ENCODE measurements at regions not wholly inside any gene's neighbourhood (a gene's known extent, or its start where the extent isn't known, plus 50 kb on each side); places are given as distances from the start of the nearest gene placed in this dataset.

DNA sequence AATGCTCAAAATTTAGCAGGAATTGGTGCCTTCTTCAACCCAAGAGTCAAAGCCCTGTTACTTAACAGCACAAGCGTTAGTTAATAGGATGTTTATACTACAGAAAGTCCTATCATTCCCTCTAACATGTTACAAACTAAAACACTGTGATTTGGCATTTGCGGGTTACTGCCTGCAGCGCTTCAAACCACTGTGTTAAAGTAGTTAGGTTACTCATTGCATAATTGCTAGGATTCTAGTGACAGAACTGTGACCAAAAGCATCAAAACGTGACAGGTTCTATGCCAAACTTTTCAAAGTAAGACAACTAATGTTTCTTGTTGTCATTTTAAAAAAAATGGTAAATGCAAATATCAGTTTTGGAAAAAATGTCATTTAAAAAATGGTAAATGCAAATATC is 442.8 kb upstream of the ZFP42 start:
- no peaks in the 10 kb centered on the region for H3K36me3 ChIP-seq
- no peaks in the 10 kb centered on the region for H3K9me3 ChIP-seq

GRCh38 chr4:187555174-187555573 is 440.4 kb upstream of the ZFP42 start:
- no peaks in the 10 kb centered on the region for H3K27me3 ChIP-seq
- H3K4me1 ChIP-seq (ENCODE audit: control insufficient read depth in 1 of 2, insufficient read depth in 1 of 2, low read depth in 1 of 2, low read length in 1 of 2) = no peaks in the 10 kb centered on the region
- no peaks in the 10 kb centered on the region for H3K9me3 ChIP-seq
- H3K27ac ChIP-seq = no peak overlapping the region
- TF ChIP-seq, protein P1, sequence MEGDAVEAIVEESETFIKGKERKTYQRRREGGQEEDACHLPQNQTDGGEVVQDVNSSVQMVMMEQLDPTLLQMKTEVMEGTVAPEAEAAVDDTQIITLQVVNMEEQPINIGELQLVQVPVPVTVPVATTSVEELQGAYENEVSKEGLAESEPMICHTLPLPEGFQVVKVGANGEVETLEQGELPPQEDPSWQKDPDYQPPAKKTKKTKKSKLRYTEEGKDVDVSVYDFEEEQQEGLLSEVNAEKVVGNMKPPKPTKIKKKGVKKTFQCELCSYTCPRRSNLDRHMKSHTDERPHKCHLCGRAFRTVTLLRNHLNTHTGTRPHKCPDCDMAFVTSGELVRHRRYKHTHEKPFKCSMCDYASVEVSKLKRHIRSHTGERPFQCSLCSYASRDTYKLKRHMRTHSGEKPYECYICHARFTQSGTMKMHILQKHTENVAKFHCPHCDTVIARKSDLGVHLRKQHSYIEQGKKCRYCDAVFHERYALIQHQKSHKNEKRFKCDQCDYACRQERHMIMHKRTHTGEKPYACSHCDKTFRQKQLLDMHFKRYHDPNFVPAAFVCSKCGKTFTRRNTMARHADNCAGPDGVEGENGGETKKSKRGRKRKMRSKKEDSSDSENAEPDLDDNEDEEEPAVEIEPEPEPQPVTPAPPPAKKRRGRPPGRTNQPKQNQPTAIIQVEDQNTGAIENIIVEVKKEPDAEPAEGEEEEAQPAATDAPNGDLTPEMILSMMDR (IDR thresholded peaks at IDR 0.05) = no peak
- H3K36me3 ChIP-seq = no peaks in the 10 kb centered on the region
- H3K4me3 ChIP-seq (ENCODE audit: low read depth in 1 of 2, low read length in 1 of 2) = no peak overlapping the region

More for the DNA sequence above, 442.8 kb upstream of the ZFP42 start:
- no peak overlapping the region for H3K4me3 ChIP-seq (ENCODE audit: low read depth in 1 of 2, low read length in 1 of 2)
- H3K27me3 ChIP-seq = no peaks in the 10 kb centered on the region
- no peaks in the 10 kb centered on the region for H3K4me1 ChIP-seq (ENCODE audit: control insufficient read depth in 1 of 2, insufficient read depth in 1 of 2, low read depth in 1 of 2, low read length in 1 of 2)
- TF ChIP-seq, protein P1 (IDR thresholded peaks at IDR 0.05) = no peak
- no peak overlapping the region for H3K27ac ChIP-seq

- Histone ChIP-seq H3K36me3 (no peaks in the 10 kb centered on the region), H3K4me1 (ENCODE audit: control insufficient read depth in 1 of 2, insufficient read depth in 1 of 2, low read depth in 1 of 2, low read length in 1 of 2) (no peaks in the 10 kb centered on the region), H3K27me3 (no peaks in the 10 kb centered on the region), H3K9me3 (no peaks in the 10 kb centered on the region), H3K4me3 (ENCODE audit: low read depth in 1 of 2, low read length in 1 of 2) (no peak overlapping the region), H3K27ac (no peak overlapping the region)
- TF ChIP-seq, protein P1 (IDR thresholded peaks at IDR 0.05) = no peak
Observed at GRCh38 chr4:187558391-187558790, 437.2 kb upstream of the ZFP42 start.

DNA sequence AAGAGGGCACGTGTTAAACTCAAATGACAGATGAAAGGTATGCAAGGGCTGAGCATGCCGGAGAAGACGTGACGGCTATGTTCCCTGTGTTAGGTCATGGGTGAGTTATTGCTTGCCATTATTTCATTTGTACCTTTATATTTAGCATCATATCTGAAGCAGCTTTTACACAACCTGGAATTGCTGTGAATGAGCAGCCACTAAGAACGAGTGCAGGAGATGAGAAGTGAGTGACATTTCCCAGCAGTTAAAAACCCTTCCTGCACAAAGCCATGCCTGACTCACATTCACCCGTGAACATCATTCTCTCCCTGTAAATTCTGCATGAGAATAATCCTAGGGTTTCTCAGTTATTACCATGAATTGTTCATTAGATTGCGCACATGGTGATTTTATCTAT is 433.2 kb upstream of the ZFP42 start:
- Histone ChIP-seq H3K36me3 (no peaks in the 10 kb centered on the region), H3K27me3 (no peaks in the 10 kb centered on the region), H3K27ac (no peak overlapping the region), H3K4me3 (ENCODE audit: low read depth in 1 of 2, low read length in 1 of 2) (no peak overlapping the region), H3K9me3 (no peaks in the 10 kb centered on the region), H3K4me1 (ENCODE audit: control insufficient read depth in 1 of 2, insufficient read depth in 1 of 2, low read depth in 1 of 2, low read length in 1 of 2) (no peaks in the 10 kb centered on the region)
- TF ChIP-seq, protein P1 (IDR thresholded peaks at IDR 0.05) = no peak

DNA sequence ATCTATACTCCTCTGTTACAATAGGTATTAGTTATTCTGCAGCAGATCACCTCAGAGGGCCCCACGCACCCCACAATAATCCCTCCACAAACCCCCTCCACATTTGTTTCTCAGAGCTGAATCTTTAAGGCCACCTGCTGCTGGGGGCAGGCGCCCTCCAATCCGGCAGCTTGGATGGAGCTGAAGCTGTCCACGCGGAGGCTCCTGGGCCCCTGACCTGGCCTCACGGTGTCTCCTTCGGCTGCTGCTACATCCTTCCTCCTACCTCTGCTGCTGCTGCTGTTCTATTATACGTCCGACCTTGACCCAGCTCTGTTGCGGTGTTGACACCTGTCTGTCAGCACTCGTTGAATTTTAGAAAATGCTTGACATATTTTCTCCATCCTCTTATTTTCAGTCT is 430.2 kb upstream of the ZFP42 start:
- TF ChIP-seq, protein P1 (IDR thresholded peaks at IDR 0.05) = no peak
- no peaks in the 10 kb centered on the region for H3K27me3 ChIP-seq
- no peaks in the 10 kb centered on the region for H3K36me3 ChIP-seq

GRCh38 chr4:187569871-187570270 is 425.7 kb upstream of the ZFP42 start:
- Histone ChIP-seq H3K9me3 (no peaks in the 10 kb centered on the region), H3K36me3 (no peaks in the 10 kb centered on the region), H3K4me1 (ENCODE audit: control insufficient read depth in 1 of 2, insufficient read depth in 1 of 2, low read depth in 1 of 2, low read length in 1 of 2) (no peaks in the 10 kb centered on the region), H3K4me3 (ENCODE audit: low read depth in 1 of 2, low read length in 1 of 2) (no peak overlapping the region), H3K27ac (no peak overlapping the region), H3K27me3 (no peaks in the 10 kb centered on the region)
- TF ChIP-seq, protein P1 (IDR thresholded peaks at IDR 0.05) = no peak

More for the DNA sequence above, 430.2 kb upstream of the ZFP42 start:
- no peaks in the 10 kb centered on the region for H3K4me1 ChIP-seq (ENCODE audit: control insufficient read depth in 1 of 2, insufficient read depth in 1 of 2, low read depth in 1 of 2, low read length in 1 of 2)
- H3K9me3 ChIP-seq = no peaks in the 10 kb centered on the region
- no peak overlapping the region for H3K4me3 ChIP-seq (ENCODE audit: low read depth in 1 of 2, low read length in 1 of 2)
- H3K27ac ChIP-seq = no peak overlapping the region

All from neutrophil (primary cell).